Astrocyte of the cerebellum (primary cell): ENCODE measurements at regions not wholly inside any gene's neighbourhood (a gene's known extent, or its start where the extent isn't known, plus 50 kb on each side); places are given as distances from the start of the nearest gene placed in this dataset.

ENCODE experiments used
- DNase-seq: peaks from one replicate; pipeline ENCODE4 v3.0.0-alpha.2; 2011; ENCODE audit warnings: low read depth
- H3K4me3 ChIP-seq: 2 replicates; pipeline ENCODE4 v1.5.1; 2011; ENCODE audit warnings: mild to moderate bottlenecking, low read depth, low read length, moderate library complexity
- in situ Hi-C: cut with HindIII; loops from 2 replicates; pipeline ENCODE4 v1.10.0; 2017; ENCODE audit warnings: low sequenced_read_pairs
- TF ChIP-seq, protein P1 (sequence below): IDR thresholded peaks from 2 replicates; pipeline ENCODE4 v1.5.1; 2012; ENCODE audit warnings: low read length, low read depth, moderate library complexity, mild to moderate bottlenecking; ENCODE audit errors: missing control alignments

DNA sequence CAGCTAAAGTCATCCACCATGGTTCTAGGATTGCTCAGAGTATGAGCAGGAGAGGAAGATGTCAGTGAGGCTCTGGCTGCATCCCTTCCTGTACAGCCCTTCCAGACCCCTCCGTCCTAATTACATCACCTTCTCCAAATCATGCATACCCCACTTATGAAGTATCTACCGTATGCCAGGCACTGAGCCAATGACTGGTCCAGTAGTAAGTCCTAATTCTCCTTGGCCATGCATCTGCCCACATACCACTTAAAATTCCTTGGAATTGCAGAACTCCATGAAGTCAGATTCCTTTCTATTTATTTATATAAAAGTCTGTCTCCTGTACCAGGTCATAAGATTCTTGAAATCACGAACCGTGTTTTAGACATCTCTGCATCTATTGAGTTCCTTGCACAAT is 106.1 kb downstream of the SEC16B start:
- TF ChIP-seq, protein P1, sequence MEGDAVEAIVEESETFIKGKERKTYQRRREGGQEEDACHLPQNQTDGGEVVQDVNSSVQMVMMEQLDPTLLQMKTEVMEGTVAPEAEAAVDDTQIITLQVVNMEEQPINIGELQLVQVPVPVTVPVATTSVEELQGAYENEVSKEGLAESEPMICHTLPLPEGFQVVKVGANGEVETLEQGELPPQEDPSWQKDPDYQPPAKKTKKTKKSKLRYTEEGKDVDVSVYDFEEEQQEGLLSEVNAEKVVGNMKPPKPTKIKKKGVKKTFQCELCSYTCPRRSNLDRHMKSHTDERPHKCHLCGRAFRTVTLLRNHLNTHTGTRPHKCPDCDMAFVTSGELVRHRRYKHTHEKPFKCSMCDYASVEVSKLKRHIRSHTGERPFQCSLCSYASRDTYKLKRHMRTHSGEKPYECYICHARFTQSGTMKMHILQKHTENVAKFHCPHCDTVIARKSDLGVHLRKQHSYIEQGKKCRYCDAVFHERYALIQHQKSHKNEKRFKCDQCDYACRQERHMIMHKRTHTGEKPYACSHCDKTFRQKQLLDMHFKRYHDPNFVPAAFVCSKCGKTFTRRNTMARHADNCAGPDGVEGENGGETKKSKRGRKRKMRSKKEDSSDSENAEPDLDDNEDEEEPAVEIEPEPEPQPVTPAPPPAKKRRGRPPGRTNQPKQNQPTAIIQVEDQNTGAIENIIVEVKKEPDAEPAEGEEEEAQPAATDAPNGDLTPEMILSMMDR, result no peak
- in situ Hi-C loops, result loop anchor here (5.0 kb wide), 1 partner anchor 41 kb away; no protein-coding TSS in a partner anchor
- DNase-seq, result no peak
- no peak overlapping the region for H3K4me3 ChIP-seq

DNA sequence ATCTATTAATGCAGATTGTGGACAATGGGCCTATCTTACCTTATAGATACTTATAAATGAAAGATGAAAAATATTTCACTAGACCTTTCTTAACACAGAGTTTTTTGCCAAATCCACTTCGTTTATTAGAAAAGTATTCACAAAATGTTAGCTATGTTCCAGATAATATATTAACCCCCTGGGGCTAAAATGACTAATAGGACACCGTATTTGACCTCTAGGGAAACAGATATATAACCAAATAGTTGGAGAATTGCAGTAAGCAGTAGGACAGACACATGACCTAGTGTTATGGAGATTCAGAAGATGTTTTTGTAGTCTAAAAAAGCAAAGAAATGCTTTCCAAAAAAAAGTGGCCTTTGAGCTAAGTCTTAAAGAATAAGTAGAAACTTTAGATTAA is 106.9 kb downstream of the SEC16B start:
- no peak for DNase-seq
- in situ Hi-C loops, result loop anchor here (5.0 kb wide), 1 partner anchor 41 kb away; no protein-coding TSS in a partner anchor
- TF ChIP-seq, protein P1, result no peak
- no peak overlapping the region for H3K4me3 ChIP-seq

DNA sequence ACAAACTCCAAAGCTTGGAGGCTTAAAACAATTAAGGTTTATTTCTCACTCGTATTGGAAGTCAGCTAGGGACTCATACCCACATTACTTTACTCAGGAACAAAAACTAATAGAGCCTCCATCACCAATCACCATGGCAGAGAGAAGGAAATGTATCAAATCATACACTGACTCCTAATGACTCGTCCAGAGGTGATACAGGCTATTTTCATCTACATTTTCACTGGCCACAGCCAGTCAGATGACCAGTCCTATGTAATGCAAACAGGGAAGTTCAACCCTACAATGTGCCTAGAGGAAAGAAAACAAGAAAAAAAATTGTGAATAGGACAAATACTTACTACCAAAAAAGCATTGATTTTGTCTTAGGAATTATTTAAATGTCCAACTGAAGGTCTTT is 110.3 kb downstream of the SEC16B start:
- DNase-seq, result no peak
- TF ChIP-seq, protein P1, result no peak
- in situ Hi-C loops, result no loop called here
- H3K4me3 ChIP-seq, result no peak overlapping the region

DNA sequence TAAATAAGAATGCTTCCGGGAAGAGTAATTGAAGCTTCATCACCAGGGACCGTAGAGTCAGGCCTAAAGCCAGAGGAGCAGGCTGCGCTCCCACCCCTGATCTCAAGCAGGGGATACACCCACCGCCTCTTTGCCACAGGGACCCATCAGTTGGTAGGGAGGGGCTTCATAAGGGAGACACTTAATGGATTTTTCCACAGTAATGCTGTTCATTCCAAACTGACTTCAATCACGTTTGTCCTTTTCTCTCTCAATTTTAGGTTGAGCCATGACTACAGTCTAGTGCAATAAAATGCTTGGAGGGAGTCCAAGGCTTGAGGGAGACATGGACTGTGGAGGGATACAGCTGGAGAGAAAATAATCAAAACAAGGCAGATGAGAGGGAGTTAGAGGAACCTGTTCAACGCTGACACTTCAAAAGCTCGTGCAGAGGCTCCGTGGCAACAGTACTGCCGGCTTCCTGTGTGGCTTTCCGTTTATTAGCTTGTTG is 111.5 kb downstream of the SEC16B start:
- no peak overlapping the region for H3K4me3 ChIP-seq
- TF ChIP-seq, protein P1, result no peak
- no peak for DNase-seq
- in situ Hi-C loops, result no loop called here

DNA sequence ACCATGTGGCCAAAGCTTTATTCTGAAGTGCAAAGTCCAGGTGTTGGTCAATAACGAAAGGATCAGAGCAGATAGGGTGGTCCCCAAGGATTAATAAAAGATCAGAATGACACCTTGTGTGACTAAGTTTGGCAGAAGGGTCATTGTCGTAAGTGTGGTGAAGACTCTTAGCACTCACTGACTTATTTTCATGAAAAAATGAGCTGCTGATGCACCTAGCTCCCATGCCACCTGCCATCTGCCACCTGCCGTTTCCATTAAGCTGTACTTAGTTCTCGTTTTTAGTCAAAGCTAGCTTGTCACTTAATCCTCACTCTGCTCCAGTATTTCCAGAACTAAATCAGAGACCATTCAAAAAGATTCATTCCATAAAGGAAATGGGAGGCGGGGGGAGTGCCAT is 112.6 kb downstream of the SEC16B start:
- DNase-seq, result no peak
- TF ChIP-seq, protein P1, result no peak
- no peak overlapping the region for H3K4me3 ChIP-seq
- in situ Hi-C loops, result no loop called here

- in situ Hi-C loops, result no loop called here
- H3K4me3 ChIP-seq, result no peak overlapping the region
- no peak for DNase-seq
- TF ChIP-seq, protein P1, result no peak
Observed at GRCh38 chr1:177854951-177855350, 114.9 kb downstream of the SEC16B start.
